Epithelial cell of prostate (primary cell): ENCODE measurements at regions not wholly inside any gene's neighbourhood (a gene's known extent, or its start where the extent isn't known, plus 50 kb on each side); places are given as distances from the start of the nearest gene placed in this dataset.

Experiments
- DNase-seq: peaks from one replicate; pipeline ENCODE4 v3.0.0-alpha.2; 2011; ENCODE audit warnings: low read depth, low spot score
- H3K27ac ChIP-seq: fragments of 450-650 bp; 2 replicates; pipeline ENCODE4 v1.5.1; 2017; ENCODE audit warnings: mild to moderate bottlenecking

DNA sequence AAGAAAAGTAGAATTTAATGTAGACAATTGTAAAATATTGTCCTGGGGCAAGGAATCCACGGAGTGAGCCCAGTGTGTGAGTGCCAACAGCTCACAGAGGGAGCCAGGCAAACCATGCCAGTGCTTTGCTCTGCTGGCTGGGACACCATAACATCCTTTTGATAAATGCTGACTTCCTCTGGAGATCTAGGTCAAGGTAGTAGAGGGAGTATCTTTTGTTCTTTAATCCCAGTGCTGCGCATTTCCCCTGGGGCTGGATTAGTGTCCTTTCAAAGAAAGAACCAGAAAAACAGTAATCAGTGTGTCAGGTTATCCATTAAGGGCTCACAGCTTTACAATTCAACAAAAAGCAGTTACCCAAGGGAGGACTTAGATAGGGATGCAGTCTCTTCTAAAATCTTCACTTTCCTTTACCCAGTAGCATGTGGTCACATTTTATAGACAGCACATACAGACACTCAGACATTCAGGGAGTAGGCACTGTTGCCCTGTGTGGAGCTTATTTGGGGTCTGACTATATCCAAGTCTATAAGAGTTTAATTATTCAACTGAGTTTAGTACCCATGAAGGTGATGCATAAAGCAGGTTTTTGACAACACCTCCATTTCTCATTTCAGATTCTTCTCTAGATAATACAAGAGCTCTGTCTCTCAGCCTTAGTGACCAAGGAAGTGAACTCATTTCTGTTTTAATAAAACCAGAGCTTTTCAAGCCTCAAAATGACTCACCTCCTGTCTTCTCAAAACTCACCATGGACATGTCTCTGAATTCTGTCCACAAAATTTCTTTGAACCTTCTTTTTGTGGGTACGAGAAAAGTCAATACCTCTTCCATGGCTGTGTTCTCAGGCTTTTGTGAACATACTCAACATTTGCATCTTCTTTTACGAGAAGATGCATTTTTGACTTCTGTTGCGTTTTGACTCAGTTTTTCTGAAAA, 215.3 kb downstream of the BRINP2 start:
- peak overlapping the region; percentile 26 for H3K27ac ChIP-seq
- no peak for DNase-seq

DNA sequence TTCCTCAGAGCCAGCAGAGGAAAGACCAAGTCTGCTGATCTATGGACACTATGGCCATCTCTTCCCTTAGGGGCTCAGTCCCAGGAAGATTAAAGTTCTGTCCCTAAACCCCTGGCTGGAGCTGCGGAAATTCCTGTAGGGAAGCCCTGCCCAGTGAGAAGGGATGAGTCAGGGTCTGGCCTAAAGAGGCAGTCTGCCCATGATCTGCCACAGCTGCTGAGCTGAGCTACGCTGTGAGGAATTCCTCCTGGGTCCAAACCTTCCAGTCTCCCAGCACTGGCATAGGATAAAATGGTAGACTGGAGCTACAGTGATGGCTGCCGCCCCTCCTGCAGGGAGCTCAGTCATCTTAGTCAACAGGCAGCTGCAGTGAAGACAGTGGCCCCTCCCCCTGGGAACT, 213.7 kb downstream of the BRINP2 start:
- H3K27ac ChIP-seq = no peak overlapping the region
- no peak for DNase-seq

DNA sequence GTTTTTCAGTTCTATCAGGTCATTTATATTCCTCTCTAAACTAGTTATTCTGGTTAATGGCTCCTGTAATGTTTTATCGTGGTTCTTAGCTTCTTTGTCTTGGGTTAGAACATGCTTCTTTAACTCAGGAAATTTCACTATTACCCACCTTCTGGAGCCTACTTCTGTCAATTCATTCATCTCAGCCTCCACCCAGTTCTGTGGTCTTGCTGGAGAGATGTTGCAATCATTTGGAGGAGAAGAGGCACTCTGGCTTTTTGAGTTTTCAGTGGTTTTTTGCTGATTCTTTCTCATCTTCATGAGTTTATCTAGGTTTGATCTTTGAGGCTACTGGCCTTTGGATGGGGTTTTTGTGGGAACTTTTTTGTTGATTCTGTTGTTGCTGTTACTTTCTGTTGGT, 213.0 kb downstream of the BRINP2 start:
- no peak overlapping the region for H3K27ac ChIP-seq
- no peak for DNase-seq

DNA sequence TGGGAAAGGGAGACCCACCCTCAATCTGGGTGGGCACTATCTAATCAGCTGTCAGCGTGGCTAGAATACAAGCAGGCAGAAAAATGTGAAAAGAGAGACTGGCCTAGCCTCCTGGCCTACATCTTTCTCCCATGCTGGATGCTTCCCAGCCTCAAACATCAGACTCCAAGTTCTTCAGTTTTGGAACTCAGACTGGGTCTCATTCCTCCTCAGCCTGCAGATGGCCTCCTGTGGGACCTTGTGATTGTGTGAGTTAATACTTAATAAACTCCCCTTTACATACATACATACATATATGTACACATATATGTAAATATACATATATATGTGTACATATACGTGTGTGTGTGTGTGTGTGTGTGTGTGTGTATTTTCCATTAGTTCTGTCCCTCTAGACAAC, 207.1 kb downstream of the BRINP2 start:
- H3K27ac ChIP-seq = no peak overlapping the region
- no peak for DNase-seq

DNA sequence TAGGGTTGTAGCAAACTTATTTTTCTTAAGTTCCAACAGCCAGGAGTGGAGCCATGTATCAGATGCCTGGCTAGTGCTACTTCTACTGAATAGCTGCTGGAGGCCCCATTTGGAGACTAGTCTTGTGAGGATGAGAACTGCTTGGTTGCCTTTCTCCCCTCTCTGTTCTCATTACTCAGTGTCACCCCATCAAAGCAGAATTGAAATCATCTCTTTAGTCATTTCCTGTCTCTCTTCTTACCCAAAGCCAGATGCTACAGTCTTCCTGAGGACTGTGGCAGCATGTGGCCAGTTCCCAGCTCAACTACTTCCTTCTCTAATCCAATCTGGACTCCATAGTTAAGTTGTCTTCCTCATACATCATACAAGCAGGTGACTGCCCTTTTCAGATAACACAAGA, 197.5 kb downstream of the BRINP2 start:
- no peak for DNase-seq
- no peak overlapping the region for H3K27ac ChIP-seq

DNA sequence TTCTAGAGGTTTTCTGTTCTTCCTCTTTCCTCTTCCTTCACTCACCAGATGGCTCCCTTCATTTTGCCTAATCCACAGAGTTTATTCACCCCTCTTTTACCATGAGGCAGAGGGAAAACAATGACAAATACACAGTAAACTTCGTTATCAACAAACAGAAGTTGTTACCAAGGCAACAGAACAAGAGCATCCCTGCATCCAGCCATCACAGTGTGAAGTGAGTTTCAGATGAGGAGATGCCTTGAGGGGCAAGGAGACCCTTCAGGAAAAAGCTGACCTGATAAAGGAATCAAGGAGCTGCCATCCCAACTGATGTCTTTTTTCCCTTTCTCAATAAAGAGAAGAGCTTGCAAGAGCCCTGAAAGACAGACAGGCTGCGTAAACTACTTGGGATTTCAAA, 195.3 kb downstream of the BRINP2 start:
- no peak overlapping the region for H3K27ac ChIP-seq

DNA sequence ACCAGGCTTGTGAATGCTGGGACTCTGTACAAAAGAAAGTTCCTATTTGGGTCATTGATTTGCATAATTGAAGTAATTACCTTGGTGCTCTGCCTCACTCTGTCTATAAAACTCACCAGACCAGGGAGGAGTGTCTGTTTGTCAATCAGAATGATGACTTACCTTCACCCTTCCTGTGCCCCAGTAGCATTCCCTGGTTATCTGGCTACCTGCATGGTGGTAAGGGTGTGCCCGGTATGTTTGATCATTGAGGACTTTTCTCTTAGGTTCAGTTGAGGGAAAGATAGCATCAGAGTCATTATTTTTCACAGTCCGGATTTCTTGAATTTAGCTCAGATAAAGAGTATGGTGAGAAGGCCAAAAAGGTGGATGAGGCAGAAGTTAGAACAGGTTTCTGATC, 190.0 kb downstream of the BRINP2 start:
- DNase-seq = no peak
- no peak overlapping the region for H3K27ac ChIP-seq

More for the DNA sequence above, 195.3 kb downstream of the BRINP2 start:
- no peak for DNase-seq

DNA sequence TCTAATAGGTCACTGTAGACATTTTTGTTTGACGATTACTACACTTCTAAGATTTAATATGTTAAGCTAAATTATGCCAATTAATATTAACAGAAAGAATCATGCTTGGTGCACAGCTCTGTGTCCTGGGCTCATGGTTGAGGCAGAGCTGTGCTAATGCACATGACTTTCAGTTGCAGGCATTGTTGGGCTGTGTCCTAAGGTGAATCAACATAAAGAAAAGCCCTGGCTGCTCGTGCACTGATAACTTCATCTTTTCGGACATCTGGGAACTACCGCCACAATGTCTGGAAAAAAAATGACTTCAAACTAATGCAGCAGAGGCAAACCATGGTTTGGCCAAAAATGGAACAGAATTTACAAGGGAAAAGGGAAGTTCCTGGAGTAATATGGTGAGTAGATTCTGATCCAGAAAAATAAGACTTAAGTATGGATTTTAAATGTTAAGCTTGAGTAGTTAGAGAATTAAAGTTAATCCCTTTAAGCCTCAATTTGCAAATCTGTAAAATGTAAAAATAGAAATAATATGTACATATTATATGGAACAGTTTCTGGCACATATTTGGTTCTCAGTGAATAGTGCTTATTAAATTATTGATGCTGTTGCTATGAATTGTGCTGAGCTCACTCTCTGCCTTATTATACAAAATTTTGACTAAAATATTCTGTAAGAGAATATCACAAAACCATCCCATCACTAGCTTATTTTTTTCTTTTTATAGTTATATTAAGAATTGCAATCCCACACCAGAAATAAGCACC, 186.1 kb downstream of the BRINP2 start:
- no peak overlapping the region for H3K27ac ChIP-seq
- no peak for DNase-seq

DNA sequence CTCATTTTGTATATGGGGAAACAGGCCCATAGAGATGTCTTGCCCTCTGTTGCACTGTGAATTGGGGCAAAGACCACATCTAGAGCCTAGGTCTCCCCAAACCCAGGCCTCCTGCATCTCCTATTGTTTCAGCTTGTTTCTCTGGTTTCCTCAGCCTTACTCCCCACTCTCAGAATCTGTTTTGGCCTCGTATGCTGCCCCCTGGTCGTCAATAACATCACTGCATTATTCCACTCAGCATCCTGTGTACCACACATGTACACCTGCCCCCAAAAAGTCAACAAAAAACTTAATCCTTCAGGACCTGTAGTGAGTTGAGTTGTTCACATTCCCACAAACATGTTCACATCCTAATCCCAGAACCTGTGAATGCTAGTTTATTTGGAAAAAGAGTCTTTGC, 184.8 kb downstream of the BRINP2 start:
- H3K27ac ChIP-seq = no peak overlapping the region
- no peak for DNase-seq

DNA sequence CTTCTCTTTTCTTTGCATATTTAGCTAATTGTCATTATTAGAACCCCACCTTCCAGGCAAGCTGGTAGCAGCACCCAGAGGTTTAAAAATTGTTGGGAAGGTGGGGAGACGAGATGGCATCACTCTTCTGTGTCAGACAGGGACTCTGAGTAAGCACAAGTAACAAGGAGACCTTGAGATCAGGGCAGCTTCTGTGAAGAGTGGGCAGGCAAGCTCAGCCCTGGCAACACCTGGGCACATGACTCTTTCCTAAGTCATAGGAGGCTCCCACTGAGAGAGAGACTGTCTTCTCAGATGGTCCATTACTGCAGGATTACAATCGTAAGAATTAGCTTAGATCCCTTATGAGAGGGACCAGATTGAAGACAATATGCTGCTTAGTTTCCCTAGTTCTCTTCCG, 183.5 kb downstream of the BRINP2 start:
- no peak overlapping the region for H3K27ac ChIP-seq
- DNase-seq = no peak

DNA sequence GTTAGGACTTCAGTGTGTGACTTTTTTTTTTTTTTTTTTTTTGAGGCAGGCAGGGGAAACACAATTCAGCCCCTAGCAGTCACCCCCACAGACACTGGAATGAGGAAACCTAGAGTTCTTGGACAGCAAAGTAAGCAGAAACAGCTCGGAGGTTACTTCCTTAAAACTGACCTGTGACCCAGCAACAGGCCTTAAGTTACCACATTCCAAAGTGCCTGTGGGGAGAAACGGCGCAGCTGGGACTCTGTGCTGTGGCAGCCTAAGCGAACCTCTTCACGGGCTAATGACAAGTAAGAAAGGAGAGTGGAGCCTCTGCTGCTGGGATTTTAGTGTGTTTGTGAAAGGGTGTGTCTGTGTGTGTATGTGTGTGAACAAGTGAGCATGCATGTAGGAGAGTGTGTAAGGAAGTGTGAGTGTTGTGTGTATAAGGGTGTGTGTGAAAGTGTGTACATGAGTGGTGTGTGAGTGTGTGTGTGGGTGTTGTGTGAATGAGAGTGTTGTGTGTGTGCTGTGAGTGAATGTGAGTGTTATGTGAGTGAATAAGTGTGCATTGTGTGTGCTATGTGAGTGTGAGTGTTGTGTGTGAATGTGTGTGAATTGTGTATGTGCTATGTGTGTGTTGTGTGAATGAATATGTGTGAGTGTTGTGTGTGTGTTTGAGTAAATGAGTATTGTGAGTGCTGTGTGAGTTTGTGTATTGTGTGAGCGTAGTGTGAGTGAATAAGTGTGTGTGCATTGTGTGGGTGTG, 180.8 kb downstream of the BRINP2 start:
- no peak for DNase-seq

DNA sequence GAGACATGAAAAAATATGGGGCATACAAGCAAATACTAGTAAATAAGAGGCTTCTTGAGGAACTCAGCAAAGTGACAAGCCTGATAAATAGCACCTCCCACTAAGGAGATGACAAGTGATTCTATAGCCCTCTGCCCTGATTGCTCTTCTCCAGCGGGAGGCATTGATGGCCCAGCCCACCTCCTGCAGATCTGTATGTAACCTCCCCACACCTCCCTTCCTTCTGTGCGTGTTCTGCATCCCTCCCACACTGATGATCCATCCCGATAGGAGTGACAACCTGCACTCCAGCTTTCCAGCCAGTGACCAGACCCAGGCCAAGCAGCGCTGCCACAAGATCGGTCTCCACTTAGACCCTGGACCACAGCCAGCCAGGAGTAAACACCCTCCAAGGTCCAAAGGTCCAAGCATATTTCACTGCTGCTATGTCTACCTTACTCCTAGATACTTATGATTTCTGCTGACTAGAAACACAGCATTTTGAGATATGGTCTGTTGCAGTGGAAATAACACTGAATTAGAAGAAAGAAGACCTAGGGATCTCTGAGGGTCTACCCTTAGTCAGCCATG, 176.1 kb downstream of the BRINP2 start:
- DNase-seq = no peak
- no peak overlapping the region for H3K27ac ChIP-seq

More for the DNA sequence above, 180.8 kb downstream of the BRINP2 start:
- no peak overlapping the region for H3K27ac ChIP-seq

DNA sequence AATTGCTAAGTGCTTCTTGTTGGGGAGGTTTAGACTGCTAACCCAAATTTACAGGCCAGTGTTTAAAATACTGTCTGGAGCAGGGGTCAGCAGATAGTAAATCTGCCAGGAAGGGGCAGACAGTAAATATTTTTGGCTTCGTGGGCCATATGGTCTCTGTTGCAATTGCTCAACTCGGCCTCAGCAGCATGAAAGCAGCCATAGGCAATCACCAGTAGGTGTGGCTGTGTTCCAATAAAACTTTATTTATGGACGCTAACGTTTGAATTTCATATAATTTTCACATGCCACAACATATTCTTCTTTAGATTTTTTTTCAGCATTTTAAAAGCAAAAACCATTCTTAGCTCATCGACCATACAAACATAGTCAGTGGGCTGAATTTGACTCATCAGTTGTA, 172.7 kb downstream of the BRINP2 start:
- no peak for DNase-seq
- H3K27ac ChIP-seq = no peak overlapping the region

DNA sequence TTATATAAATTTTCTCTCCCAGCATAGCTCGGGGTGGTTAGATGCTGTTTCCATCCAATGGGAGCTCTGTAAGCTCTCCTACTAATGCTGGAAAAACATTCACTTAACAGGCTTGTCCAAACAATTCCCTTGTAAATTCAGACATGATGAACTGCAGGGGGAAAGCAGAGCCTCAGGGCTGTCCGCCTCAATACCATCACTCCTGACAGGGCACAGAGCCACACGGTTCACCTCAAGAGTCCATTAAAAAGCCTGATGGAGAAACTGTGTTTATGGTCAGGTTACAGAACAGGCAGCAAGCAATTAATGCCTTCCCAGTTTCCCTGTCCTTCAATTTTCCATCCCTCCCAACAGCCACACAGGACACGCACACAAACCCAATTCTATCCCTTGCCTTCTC, 171.0 kb downstream of the BRINP2 start:
- no peak for DNase-seq
- no peak overlapping the region for H3K27ac ChIP-seq

DNA sequence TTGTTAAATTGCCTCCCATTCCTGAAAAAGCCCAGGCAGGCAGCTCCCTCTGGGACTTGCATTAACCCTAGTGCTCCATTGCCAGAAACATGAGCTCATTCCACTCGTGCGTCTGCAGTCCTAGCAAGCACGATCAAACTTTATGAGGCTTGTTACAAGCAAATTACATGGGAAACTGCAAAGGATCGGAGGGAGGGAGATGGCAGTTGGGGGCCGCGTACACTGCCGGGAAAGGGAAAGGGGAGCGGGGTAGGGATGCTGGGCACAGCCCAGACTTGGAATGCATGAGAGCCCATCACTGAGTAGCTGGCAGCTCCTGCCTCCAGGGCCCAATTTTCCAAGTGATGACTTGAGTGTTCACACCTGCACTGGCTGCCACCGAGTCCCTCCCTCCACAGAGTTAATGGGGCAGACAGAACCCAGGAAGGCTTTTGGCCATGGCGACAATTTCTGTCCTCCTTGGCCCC, 169.9 kb downstream of the BRINP2 start:
- no peak overlapping the region for H3K27ac ChIP-seq
- DNase-seq = no peak

DNA sequence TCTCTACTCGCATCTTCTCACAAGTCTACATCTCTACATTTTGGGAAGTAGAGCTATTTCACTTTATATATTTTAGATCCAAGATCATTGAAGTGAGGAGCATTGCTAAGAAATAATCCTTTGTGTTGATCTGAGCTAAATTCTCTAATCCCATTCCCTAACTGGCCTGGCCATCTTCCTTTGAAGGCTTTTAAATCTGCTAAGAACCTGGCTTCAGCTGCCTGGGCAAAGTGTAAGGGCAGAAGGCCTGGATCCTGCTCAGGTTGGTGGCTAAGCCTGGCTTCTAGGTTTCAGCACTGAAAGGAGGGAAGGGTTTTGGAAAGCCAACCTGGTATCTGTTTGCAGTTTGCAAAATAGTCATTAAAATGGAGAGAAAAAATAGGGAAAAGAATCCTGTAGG, 167.6 kb downstream of the BRINP2 start:
- no peak overlapping the region for H3K27ac ChIP-seq
- no peak for DNase-seq

DNA sequence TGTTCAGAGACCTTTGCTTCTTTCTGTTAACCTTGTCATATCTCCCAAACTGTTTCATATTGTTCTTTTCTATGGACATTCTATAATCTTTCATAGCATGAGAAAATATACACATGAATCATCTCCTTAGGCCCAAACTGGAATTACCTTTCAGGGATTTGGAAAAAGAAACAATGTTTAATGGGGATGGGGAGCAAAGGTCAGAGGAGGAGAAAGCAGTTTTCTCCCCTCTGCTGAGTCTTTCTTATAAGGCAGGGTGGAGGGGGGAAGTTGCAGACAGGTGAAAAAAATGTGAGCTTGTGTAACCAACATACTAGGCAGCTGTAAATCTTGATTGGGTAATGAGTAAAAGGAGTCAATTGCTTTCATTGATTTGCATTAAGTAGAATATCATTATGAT, 164.1 kb downstream of the BRINP2 start:
- no peak for DNase-seq
- no peak overlapping the region for H3K27ac ChIP-seq

DNA sequence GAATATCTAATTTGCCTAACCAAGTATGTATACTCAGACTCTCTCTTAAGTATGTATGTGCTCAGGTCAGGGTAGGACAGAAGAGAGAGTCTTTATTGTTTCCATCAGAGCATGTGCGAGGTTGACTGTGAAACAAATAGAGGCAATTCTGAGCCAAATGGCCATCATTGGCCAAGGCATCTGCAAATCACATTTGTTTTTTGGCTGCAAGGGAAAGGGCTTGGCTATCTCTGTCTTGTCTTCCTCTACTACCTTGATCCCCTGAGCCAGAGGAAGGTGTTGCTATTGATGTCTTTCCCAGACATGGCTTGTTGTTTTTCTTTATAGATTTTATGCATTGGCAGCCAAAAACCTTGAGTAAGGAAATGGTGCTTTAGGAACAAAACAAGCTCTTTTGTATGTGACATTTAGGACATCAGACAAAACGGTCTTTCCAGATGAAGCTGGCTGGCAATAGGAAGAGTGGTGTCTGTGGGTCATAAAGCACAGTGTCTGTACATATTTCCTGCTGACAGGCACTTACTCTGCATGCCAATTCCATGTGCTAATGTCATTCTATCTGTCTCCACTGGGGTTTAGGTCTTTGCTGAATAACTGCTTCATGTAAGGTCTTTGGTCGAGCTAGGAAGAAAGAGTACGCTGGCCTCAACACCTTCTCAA, 163.3 kb downstream of the BRINP2 start:
- DNase-seq = no peak
- H3K27ac ChIP-seq = no peak overlapping the region
